ENCODE measurements at regions not wholly inside any gene's neighbourhood (a gene's known extent, or its start where the extent isn't known, plus 50 kb on each side); places are given as distances from the start of the nearest gene placed in this dataset.

- intact Hi-C loops (cut with DNase I, micrococcal nuclease), result no loop called here
- Histone ChIP-seq H3K4me3 (ENCODE audit: low read length) (no peak overlapping the region), H3K27ac (ENCODE audit: low read depth in 1 of 2, low read length in 2 of 2) (no peak overlapping the region), H3K36me3 (ENCODE audit: insufficient read depth, low read length) (no peaks in the 10 kb centered on the region), H3K27me3 (ENCODE audit: control insufficient read depth in 1 of 2, insufficient read depth in 2 of 2, low read length in 2 of 2) (peaks cover 0 to 2% of the 10 kb centered on the region in 2 experiments), H3K4me1 (ENCODE audit: insufficient read depth, low read length) (no peaks in the 10 kb centered on the region), H3K9me3 (ENCODE audit: control insufficient read depth in 1 of 2, insufficient read depth in 1 of 2, low read length in 2 of 2) (no peaks in the 10 kb centered on the region)
- TF ChIP-seq CTCF (IDR thresholded peaks at IDR 0.05), result no peak
- no peak overlapping the region for H3K4me3 Mint-ChIP-seq
- H3K27me3 Mint-ChIP-seq, result peaks cover 45% of the 10 kb centered on the region
- no peaks in the 10 kb centered on the region for H3K4me1 Mint-ChIP-seq (ENCODE audit: low read depth)
- DNase-seq, result no peak
- H3K9me3 Mint-ChIP-seq, result peaks cover 5% of the 10 kb centered on the region
- no peaks in the 10 kb centered on the region for H3K36me3 Mint-ChIP-seq (ENCODE audit: low read depth)
- H3K27ac Mint-ChIP-seq, result no peak overlapping the region
- CTCF ChIA-PET, result no interaction called here
- POLR2A ChIA-PET, result no interaction called here
- no peak for ATAC-seq (ENCODE audit: poor library complexity)
These were observed 158.2 kb upstream of the FOXK1 start for GRCh38 chr7:4523873-4524272.

DNA sequence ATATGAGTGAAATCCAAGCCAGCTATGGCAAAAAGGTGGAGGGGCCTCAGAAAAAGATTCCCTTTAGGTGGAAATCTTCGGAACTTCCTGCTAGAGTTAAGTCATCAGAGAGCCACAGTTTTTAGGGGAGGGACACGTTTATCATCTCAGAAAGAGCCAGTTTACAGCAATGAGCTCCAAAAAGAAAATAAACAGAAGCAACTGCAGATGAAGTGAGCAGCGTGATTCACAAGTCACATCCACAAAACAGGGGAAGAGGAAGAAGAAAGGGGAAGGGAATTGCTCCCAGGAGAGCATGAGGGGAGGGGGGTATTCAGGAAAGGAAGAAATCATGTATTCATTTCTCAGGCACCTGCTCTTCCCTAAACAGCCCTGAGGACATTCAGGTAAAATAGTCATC is 156.2 kb upstream of the FOXK1 start:
- H3K27ac Mint-ChIP-seq, result no peak overlapping the region
- no peak overlapping the region for H3K27ac ChIP-seq (ENCODE audit: low read depth in 1 of 2, low read length in 2 of 2)

DNA sequence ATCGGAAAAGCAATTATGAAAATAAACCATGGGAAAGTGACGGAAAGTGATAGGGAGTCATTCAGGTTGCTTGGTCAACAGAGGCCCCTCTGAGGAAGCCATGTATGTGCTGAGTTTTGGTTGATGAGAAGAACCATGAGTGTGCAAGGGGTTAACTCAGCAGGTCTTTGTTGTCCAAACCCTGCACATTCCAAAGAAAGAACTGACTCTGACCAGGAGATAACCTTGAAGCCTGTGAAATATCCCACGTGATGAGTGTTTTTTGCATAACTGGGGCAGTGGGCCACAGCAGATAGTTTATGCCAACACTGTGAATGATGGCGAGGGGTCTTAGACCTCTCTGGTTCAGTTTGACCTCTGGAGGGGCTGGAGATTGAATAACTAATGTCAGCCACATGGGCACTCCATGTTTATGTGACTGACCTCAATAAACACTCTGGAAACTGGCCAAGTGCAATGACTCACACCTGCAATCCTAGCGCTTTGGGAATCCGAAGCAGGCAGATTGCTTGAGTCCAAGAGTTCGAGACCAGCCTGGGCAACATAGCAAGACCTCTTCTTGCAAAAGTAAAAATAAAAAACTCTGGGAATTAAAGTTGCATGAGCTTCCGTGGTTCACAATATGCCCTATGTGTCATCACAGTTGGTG is 154.0 kb upstream of the FOXK1 start:
- H3K27me3 Mint-ChIP-seq, result peaks cover 36% of the 10 kb centered on the region
- Histone ChIP-seq H3K36me3 (ENCODE audit: insufficient read depth, low read length) (no peaks in the 10 kb centered on the region), H3K27ac (ENCODE audit: low read depth in 1 of 2, low read length in 2 of 2) (no peak overlapping the region), H3K4me1 (ENCODE audit: insufficient read depth, low read length) (no peaks in the 10 kb centered on the region), H3K4me3 (ENCODE audit: low read length) (no peak overlapping the region), H3K27me3 (ENCODE audit: control insufficient read depth in 1 of 2, insufficient read depth in 2 of 2, low read length in 2 of 2) (no peaks in the 10 kb centered on the region), H3K9me3 (ENCODE audit: control insufficient read depth in 1 of 2, insufficient read depth in 1 of 2, low read length in 2 of 2) (no peaks in the 10 kb centered on the region)
- H3K9me3 Mint-ChIP-seq, result no peaks in the 10 kb centered on the region
- no peak overlapping the region for H3K4me3 Mint-ChIP-seq
- no peak overlapping the region for H3K27ac Mint-ChIP-seq
- H3K36me3 Mint-ChIP-seq (ENCODE audit: low read depth), result no peaks in the 10 kb centered on the region
- ChIA-PET CTCF (no interaction called here), POLR2A (no interaction called here)
- no peak for DNase-seq
- TF ChIP-seq CTCF (IDR thresholded peaks at IDR 0.05), result no peak
- intact Hi-C loops (cut with DNase I, micrococcal nuclease), result no loop called here
- ATAC-seq (ENCODE audit: poor library complexity), result no peak
- H3K4me1 Mint-ChIP-seq (ENCODE audit: low read depth), result no peaks in the 10 kb centered on the region

More for the DNA sequence above, 156.2 kb upstream of the FOXK1 start:
- Histone ChIP-seq H3K36me3 (ENCODE audit: insufficient read depth, low read length) (no peaks in the 10 kb centered on the region), H3K27me3 (ENCODE audit: control insufficient read depth in 1 of 2, insufficient read depth in 2 of 2, low read length in 2 of 2) (peaks cover 0 to 2% of the 10 kb centered on the region in 2 experiments), H3K4me1 (ENCODE audit: insufficient read depth, low read length) (no peaks in the 10 kb centered on the region), H3K9me3 (ENCODE audit: control insufficient read depth in 1 of 2, insufficient read depth in 1 of 2, low read length in 2 of 2) (no peaks in the 10 kb centered on the region), H3K4me3 (ENCODE audit: low read length) (no peak overlapping the region)
- intact Hi-C loops (cut with DNase I, micrococcal nuclease), result no loop called here
- ATAC-seq (ENCODE audit: poor library complexity), result no peak
- Mint-ChIP-seq H3K4me3 (no peak overlapping the region), H3K9me3 (peaks cover 5% of the 10 kb centered on the region), H3K4me1 (ENCODE audit: low read depth) (no peaks in the 10 kb centered on the region), H3K27me3 (peaks cover 50% of the 10 kb centered on the region), H3K36me3 (ENCODE audit: low read depth) (no peaks in the 10 kb centered on the region)
- ChIA-PET POLR2A (no interaction called here), CTCF (no interaction called here)
- TF ChIP-seq CTCF (IDR thresholded peaks at IDR 0.05), result no peak
- no peak for DNase-seq

Data from CD4-positive, alpha-beta T cell (primary cell).